H9 (cell line): ENCODE measurements at regions not wholly inside any gene's neighbourhood (a gene's known extent, or its start where the extent isn't known, plus 50 kb on each side); places are given as distances from the start of the nearest gene placed in this dataset.

Experiments
- DNase-seq: peaks from one replicate; pipeline ENCODE4 v3.0.0-alpha.2; 2017
- H2AFZ ChIP-seq: one replicate; pipeline ENCODE4 v1.6.1; 2013; ENCODE audit warnings: mild to moderate bottlenecking, low read length, control low read depth, moderate library complexity
- H2AK5ac ChIP-seq: 2 replicates; pipeline ENCODE4 v1.6.1; 2013; ENCODE audit warnings: low read length, control low read depth, mixed read lengths; ENCODE audit not compliant: insufficient read length
- H2BK120ac ChIP-seq: one replicate; pipeline ENCODE4 v1.6.1; 2013; ENCODE audit warnings: low read depth, mild to moderate bottlenecking, low read length, control low read depth, inconsistent platforms; ENCODE audit not compliant: poor library complexity, severe bottlenecking
- H2BK12ac ChIP-seq: 2 replicates; pipeline ENCODE4 v1.6.1; 2013; ENCODE audit warnings: low read length, control low read depth, mixed read lengths, low read depth; ENCODE audit not compliant: insufficient read length
- H2BK15ac ChIP-seq: 2 replicates; pipeline ENCODE4 v1.6.1; 2013; ENCODE audit warnings: low read depth, low read length, control low read depth
- H2BK20ac ChIP-seq: one replicate; pipeline ENCODE4 v1.6.1; 2013; ENCODE audit warnings: low read depth, mild to moderate bottlenecking, low read length, control low read depth, inconsistent platforms; ENCODE audit not compliant: poor library complexity, severe bottlenecking
- H2BK5ac ChIP-seq: 2 replicates; pipeline ENCODE4 v1.6.1; 2013; ENCODE audit warnings: low read length, control low read depth, mixed read lengths; ENCODE audit not compliant: insufficient read length
- H3K14ac ChIP-seq: 2 replicates; pipeline ENCODE4 v1.6.1; 2013; ENCODE audit warnings: low read length, control low read depth; ENCODE audit not compliant: insufficient read depth
- H3K18ac ChIP-seq: 2 replicates; pipeline ENCODE4 v1.6.1; 2013; ENCODE audit warnings: low read depth, mild to moderate bottlenecking, mixed read lengths, low read length, control low read depth; ENCODE audit not compliant: insufficient read length
- H3K23ac ChIP-seq: 2 replicates; pipeline ENCODE4 v1.6.1; 2013; ENCODE audit warnings: low read length, control low read depth, mixed read lengths, low read depth; ENCODE audit not compliant: insufficient read length
- H3K23me2 ChIP-seq: 2 replicates; pipeline ENCODE4 v1.6.1; 2013; ENCODE audit warnings: low read depth, mild to moderate bottlenecking, mixed read lengths, low read length, control low read depth; ENCODE audit not compliant: insufficient read length, poor library complexity, severe bottlenecking
- H3K27ac ChIP-seq: 2 replicates; pipeline ENCODE4 v1.5.1; 2013; ENCODE audit warnings: low read length, control low read depth, mixed read lengths, low read depth; ENCODE audit not compliant: insufficient read length
- H3K27me3 ChIP-seq: 2 replicates; pipeline ENCODE4 v1.6.1; 2013; ENCODE audit warnings: low read length, control low read depth, inconsistent platforms; ENCODE audit not compliant: insufficient read depth
- H3K4ac ChIP-seq: 2 replicates; pipeline ENCODE4 v1.6.1; 2013; ENCODE audit warnings: low read depth, mild to moderate bottlenecking, control low read depth, inconsistent platforms, low read length, moderate library complexity
- H3K4me1 ChIP-seq: 2 replicates; pipeline ENCODE4 v1.6.1; 2013; ENCODE audit warnings: low read length, control low read depth, inconsistent platforms; ENCODE audit not compliant: insufficient read depth
- H3K4me2 ChIP-seq: 2 replicates; pipeline ENCODE4 v1.6.1; 2013; ENCODE audit warnings: low read length, control low read depth, mixed read lengths; ENCODE audit not compliant: insufficient read length, insufficient read depth
- H3K56ac ChIP-seq: 2 replicates; pipeline ENCODE4 v1.6.1; 2013; ENCODE audit warnings: low read depth, mild to moderate bottlenecking, mixed read lengths, low read length, control low read depth; ENCODE audit not compliant: insufficient read length
- H3K79me1 ChIP-seq: 2 replicates; pipeline ENCODE4 v1.6.1; 2013; ENCODE audit warnings: low read depth, mild to moderate bottlenecking, moderate library complexity, low read length, control low read depth, inconsistent platforms; ENCODE audit not compliant: insufficient read depth, poor library complexity, severe bottlenecking
- H3K79me2 ChIP-seq: 2 replicates; pipeline ENCODE4 v1.6.1; 2013; ENCODE audit warnings: low read length, control low read depth, inconsistent platforms; ENCODE audit not compliant: insufficient read depth
- H3K9ac ChIP-seq: 2 replicates; pipeline ENCODE4 v1.6.1; 2013; ENCODE audit warnings: low read length, control low read depth, mixed read lengths; ENCODE audit not compliant: insufficient read length; ENCODE audit errors: extremely low read depth
- H3K9me3 ChIP-seq: one replicate; pipeline ENCODE4 v1.6.1; 2013; ENCODE audit warnings: low read depth, low read length, inconsistent platforms; ENCODE audit not compliant: control insufficient read depth
- H3T11ph ChIP-seq: one replicate; pipeline ENCODE4 v1.6.1; 2013; ENCODE audit warnings: mild to moderate bottlenecking, low read length, control low read depth, inconsistent platforms
- H4K20me1 ChIP-seq: one replicate; pipeline ENCODE4 v1.6.1; 2013; ENCODE audit not compliant: control insufficient read depth, insufficient read length, insufficient read depth
- H4K5ac ChIP-seq: 2 replicates; pipeline ENCODE4 v1.6.1; 2013; ENCODE audit warnings: low read depth, mild to moderate bottlenecking, mixed read lengths, low read length, control low read depth; ENCODE audit not compliant: insufficient read length
- H4K8ac ChIP-seq: replicated peaks from 2 replicates; pipeline ENCODE4 v1.6.1; 2013; ENCODE audit warnings: low read length, control low read depth, mixed read lengths, low read depth; ENCODE audit not compliant: insufficient read length
- H4K91ac ChIP-seq: 2 replicates; pipeline ENCODE4 v1.6.1; 2013; ENCODE audit warnings: low read depth, mild to moderate bottlenecking, moderate library complexity, mixed read lengths, low read length, control low read depth; ENCODE audit not compliant: insufficient read length
- H3K27ac Mint-ChIP-seq, 3 experiments: 2 replicates in 2 of 3; 3 replicates in 1 of 3; pipeline ENCODE4 v1.8.0; 2020 to 2021; ENCODE audit warnings: mixed read lengths in 3 of 3, mild to moderate bottlenecking in 1 of 3, moderate library complexity in 1 of 3
- H3K27me3 Mint-ChIP-seq: 2 replicates; pipeline ENCODE4 v1.8.0; 2021; ENCODE audit warnings: low read depth, mild to moderate bottlenecking, moderate library complexity, mixed read lengths
- H3K36me3 Mint-ChIP-seq, 3 experiments: 2 replicates in 2 of 3; 3 replicates in 1 of 3; pipeline ENCODE4 v1.8.0; 2020 to 2021; ENCODE audit warnings: low read depth in 3 of 3, mixed read lengths in 3 of 3; ENCODE audit not compliant: insufficient read depth in 1 of 3
- H3K4me1 Mint-ChIP-seq, 2 experiments: 2 replicates each; pipeline ENCODE4 v1.8.0; 2020; ENCODE audit warnings: mixed read lengths in 2 of 2
- H3K4me3 Mint-ChIP-seq, 2 experiments: 2 replicates in 1 of 2; 3 replicates in 1 of 2; pipeline ENCODE4 v1.8.0; 2020 to 2021; ENCODE audit warnings: mild to moderate bottlenecking in 2 of 2, mixed read lengths in 2 of 2, moderate library complexity in 1 of 2
- H3K9me3 Mint-ChIP-seq, 2 experiments: 2 replicates in 1 of 2; 3 replicates in 1 of 2; pipeline ENCODE4 v1.8.0; 2020; ENCODE audit warnings: mild to moderate bottlenecking in 2 of 2, mixed read lengths in 2 of 2, moderate library complexity in 1 of 2
- CTCF ChIP-seq: fragments of 200-600 bp; sonication (generic); conservative IDR thresholded peaks from 3 replicates; pipeline ENCODE4 v1.8.0; 2021; ENCODE audit warnings: antibody characterized with exemption, mild to moderate bottlenecking
- WGBS: extraction: QIAGEN DNeasy Blood & Tissue Kit; methylation state at CpG from one replicate; pipeline ENCODE4 v1.1.7; 2013; ENCODE audit warnings: missing lambda C conversion rate, low lambda C conversion rate, mixed read lengths; ENCODE audit not compliant: insufficient read length; ENCODE audit errors: extremely low coverage; 5-methylcytosine and 5-hydroxymethylcytosine counted together

DNA sequence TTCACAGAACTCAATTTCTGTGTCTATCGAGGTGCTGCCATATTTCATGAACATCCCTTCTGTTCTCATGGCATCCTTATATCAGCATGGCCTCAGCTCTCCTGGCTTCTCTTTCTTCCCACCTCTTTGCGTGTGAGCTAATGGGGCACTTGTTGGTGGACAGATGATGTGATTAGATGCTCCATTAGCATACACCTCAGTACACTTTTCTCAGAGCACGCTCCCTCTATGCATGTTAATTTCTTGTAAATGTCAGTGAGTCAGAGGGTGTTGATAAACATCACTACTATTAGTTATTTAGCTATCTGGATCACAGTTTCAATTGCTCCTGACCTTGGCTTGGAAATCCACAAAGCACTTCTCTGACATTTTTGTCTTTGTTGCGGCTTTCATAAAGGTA is 159.4 kb downstream of the CD8B2 start:
- Histone ChIP-seq H3K9ac (no peak overlapping the region), H3K27ac (no peak overlapping the region), H3T11ph (no peak overlapping the region), H3K4me2 (no peak overlapping the region), H3K79me1 (no peaks in the 10 kb centered on the region), H2AK5ac (no peak overlapping the region), H2AFZ (no peak overlapping the region), H4K20me1 (no peaks in the 10 kb centered on the region), H4K91ac (no peak overlapping the region), H3K14ac (no peak overlapping the region), H3K56ac (no peak overlapping the region), H4K8ac (no peak overlapping the region), H3K23ac (no peak overlapping the region), H2BK5ac (no peak overlapping the region), H4K5ac (no peak overlapping the region), H3K27me3 (no peaks in the 10 kb centered on the region), H2BK12ac (no peak overlapping the region), H3K4ac (no peak overlapping the region), H3K9me3 (no peaks in the 10 kb centered on the region), H2BK20ac (no peak overlapping the region), H3K23me2 (no peaks in the 10 kb centered on the region), H3K4me1 (no peaks in the 10 kb centered on the region), H2BK15ac (no peak overlapping the region), H3K18ac (no peak overlapping the region), H2BK120ac (no peak overlapping the region), H3K79me2 (no peaks in the 10 kb centered on the region)
- no peaks in the 10 kb centered on the region; the same call in 1 of the 2 replicates for H3K27me3 Mint-ChIP-seq
- H3K36me3 Mint-ChIP-seq = no peaks in the 10 kb centered on the region
- no peak overlapping the region for H3K4me3 Mint-ChIP-seq
- H3K9me3 Mint-ChIP-seq = no peaks in the 10 kb centered on the region
- DNase-seq = no peak
- no CpG with 5 or more reads among the region's 4 CpGs for WGBS
- no peak for TF ChIP-seq CTCF
- no peak overlapping the region for H3K27ac Mint-ChIP-seq
- no peaks in the 10 kb centered on the region for H3K4me1 Mint-ChIP-seq
